HG02981 (cell line): ENCODE measurements at regions not wholly inside any gene's neighbourhood (a gene's known extent, or its start where the extent isn't known, plus 50 kb on each side); places are given as distances from the start of the nearest gene placed in this dataset.
"Not testable (repeated sequence)": the region's sequence is repeated elsewhere in the genome, so short reads cannot be mapped to it uniquely, and the experiment has no call there.

Experiments
- ATAC-seq: cut with Tn5 transposase; IDR thresholded peaks from one replicate; pipeline ENCODE4 v1.9.1; 2021; ENCODE audit warnings: mild to moderate bottlenecking, moderate library complexity; ENCODE audit not compliant: unreplicated experiment

DNA sequence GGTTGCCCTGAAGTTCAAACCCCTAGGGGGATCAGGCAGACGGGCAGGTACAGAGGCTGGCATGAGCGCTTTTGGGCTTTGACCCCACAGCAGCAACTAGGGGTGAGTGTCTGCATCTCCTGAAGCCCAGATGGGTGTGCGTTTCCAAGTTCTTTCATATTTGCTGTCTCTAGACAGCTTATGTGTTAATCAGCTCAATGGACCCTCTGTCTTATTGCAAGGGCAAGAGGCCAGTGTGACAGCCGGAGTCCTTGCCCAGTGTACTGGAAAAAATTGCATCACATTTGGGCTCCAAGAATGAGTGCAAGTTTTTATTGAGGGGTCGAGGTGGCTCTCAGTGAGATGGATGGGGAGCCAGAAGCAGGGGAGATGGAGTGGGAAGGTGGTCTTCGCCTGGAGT, 1863.7 kb upstream of the RAG2 start:
- no peak for ATAC-seq

GRCh38 chr11:38460896-38461295, 1862.9 kb upstream of the RAG2 start:
- no peak for ATAC-seq

GRCh38 chr11:38460429-38460828, 1862.4 kb upstream of the RAG2 start:
- ATAC-seq, result no peak

- no peak for ATAC-seq
Observed at GRCh38 chr11:38456371-38456770, 1858.3 kb upstream of the RAG2 start.

DNA sequence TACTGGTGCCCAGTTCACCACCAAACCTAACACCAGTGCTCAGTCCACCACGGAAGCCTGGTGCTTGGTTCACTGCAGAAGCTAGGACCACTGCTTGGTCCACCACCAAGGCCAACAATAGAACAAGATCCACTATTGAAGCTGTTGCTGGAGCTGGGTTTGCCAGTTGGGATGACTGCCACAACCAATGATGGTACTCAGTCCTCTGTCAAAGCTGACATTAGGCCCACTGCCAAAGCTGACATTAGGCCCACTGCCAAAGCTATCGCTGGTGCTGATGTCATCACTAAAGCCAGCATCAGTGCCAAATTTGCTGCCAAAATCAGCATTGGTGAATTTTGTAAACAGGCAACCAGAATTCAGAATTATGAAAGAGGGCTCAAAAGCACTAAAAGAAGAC, 1850.2 kb upstream of the RAG2 start:
- no peak for ATAC-seq

GRCh38 chr11:38446336-38446735, 1848.3 kb upstream of the RAG2 start:
- ATAC-seq, result no peak

DNA sequence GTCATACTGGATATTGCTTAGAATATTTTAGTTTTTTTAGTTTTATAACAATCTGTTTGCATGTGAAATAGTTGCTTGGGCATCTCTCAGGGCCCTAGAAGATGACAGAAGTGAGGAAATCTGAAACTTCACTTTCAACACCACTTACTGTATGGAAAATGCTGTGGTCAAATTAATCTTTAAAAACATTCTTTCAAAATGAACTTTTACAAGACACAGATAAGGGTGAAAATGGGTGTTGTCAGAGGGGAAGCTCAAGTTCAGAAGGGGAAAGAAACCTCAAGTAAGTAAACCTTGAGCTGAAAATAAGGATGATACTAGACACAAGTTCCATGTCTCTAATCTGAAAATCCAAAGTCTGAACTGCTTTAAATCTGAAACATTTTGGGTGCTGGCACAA, 1840.1 kb upstream of the RAG2 start:
- no peak for ATAC-seq

DNA sequence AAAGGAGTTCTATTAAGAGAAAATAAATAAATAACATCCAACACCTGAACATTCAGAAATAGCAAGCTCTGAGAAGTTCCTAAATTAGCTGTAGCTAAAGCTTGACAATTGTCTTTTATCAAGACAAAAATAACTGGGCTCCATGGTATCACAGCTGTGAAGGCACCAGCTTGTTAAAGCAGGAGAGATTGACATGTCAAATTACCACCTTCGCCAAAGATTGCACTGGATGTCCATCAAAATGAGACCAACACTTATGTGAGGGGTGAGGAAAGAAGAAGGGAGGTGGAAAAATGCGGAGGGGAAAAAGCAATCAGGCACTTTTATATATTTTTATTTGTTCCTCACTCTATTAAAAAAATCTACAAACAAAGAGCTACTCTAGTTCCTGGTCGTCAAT, 1827.5 kb upstream of the RAG2 start:
- ATAC-seq, result no peak

GRCh38 chr11:38423042-38423441, 1825.0 kb upstream of the RAG2 start:
- ATAC-seq, result no peak

GRCh38 chr11:38416141-38416540, 1818.1 kb upstream of the RAG2 start:
- ATAC-seq, result no peak

GRCh38 chr11:38411149-38411548, 1813.1 kb upstream of the RAG2 start:
- no peak for ATAC-seq

GRCh38 chr11:38402063-38402462, 1804.0 kb upstream of the RAG2 start:
- ATAC-seq, result no peak

DNA sequence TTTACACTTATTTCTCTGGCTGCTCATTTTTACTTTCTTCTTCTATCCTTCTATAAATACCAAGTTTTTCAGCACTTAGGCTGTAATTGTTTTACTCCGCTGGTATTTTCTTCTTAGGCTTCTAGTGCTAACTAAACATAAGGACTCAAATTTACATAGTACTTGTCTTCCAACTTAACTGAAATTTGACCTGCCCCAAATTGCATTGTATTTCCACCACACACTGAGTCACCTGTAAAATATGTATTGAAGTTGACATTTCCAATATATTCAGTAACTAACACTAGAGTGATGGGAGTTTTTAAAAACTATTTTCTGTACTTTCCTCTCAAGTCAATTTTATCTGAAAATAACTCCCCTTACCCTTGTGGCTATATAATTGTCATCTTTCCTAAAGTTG, 1794.1 kb upstream of the RAG2 start:
- ATAC-seq, result no peak

- no peak for ATAC-seq
Observed at GRCh38 chr11:38384568-38384967, 1786.5 kb upstream of the RAG2 start.

GRCh38 chr11:38365274-38365673, 1767.2 kb upstream of the RAG2 start:
- no peak for ATAC-seq

GRCh38 chr11:38356255-38356654, 1758.2 kb upstream of the RAG2 start:
- ATAC-seq, result no peak

DNA sequence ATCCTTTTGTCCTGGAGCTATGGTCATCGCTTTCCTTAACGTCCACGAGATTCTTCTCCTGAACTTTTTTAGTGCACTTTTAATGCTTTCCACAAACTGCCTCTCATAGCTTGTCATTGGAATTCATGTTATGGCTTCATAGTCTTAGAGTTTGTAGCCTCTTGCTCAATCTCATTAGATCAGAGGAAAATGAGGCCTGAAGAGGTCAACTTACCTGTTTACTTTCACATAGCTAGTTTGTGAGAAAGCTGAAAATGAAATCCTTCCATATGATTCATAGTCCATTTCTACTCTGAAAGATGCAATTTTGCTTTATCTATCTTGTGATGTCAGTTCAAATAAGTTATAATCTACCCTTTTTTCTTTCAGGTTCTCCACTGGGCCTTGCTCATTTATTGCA, 1747.2 kb upstream of the RAG2 start:
- no peak for ATAC-seq

GRCh38 chr11:38341612-38342011, 1743.6 kb upstream of the RAG2 start:
- ATAC-seq, result not testable (repeated sequence)

GRCh38 chr11:38339835-38340440, 1741.9 kb upstream of the RAG2 start:
- no peak for ATAC-seq

DNA sequence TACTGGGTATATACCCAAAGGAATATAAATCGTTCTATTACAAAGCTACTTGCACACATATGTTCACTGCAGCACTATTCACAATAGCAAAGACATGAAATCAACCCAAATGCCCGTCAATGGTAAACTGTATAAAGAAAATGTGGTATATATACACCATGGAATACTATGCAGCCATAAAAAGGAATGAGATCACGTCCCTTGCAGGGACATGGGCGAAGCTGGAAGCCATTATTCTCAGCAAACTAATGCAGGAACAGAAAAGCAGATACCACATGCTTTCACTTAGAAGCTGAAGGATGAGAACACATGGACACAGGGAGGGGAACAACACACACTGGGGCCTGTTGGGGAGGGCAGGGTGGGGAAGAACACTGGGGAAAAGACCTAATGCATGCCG, 1740.0 kb upstream of the RAG2 start:
- ATAC-seq, result not testable (repeated sequence)

DNA sequence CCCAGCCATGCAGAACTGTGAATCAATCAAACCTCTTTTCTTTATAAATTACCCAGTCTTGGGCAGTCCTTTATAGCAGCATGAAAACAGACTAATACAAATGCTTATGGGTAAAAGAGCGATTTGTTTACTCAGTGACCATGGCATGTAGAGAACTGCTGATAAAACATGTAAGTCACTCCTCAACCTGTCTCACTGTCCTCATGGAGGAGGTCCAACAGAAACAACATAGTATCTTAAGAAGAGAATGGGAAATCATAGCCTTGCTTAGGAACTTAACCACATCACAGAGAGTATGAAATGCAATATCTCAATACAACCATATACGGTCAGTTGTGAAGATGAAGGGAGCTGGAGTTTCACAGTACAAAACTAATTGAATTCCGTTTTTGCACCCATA, 1734.0 kb upstream of the RAG2 start:
- ATAC-seq, result no peak

DNA sequence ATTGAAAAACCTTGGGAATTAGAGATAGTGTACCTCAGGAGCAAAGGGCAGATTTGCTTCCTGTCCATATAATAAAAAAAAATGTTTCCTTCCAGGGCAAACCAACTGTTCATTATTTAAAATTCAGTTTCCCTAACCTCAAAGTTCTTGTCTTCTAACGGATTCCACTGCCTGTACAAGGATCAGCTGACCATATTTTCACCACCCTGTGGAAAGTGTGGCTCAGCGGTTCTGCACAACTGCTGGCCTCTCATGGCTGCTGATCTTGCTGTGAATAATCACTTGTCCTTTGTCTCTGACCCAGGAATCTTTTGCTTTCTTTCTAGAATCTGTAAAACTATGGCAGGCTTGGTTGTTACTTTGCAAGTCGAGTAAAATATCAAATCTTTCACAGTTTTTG, 1732.5 kb upstream of the RAG2 start:
- ATAC-seq, result no peak

DNA sequence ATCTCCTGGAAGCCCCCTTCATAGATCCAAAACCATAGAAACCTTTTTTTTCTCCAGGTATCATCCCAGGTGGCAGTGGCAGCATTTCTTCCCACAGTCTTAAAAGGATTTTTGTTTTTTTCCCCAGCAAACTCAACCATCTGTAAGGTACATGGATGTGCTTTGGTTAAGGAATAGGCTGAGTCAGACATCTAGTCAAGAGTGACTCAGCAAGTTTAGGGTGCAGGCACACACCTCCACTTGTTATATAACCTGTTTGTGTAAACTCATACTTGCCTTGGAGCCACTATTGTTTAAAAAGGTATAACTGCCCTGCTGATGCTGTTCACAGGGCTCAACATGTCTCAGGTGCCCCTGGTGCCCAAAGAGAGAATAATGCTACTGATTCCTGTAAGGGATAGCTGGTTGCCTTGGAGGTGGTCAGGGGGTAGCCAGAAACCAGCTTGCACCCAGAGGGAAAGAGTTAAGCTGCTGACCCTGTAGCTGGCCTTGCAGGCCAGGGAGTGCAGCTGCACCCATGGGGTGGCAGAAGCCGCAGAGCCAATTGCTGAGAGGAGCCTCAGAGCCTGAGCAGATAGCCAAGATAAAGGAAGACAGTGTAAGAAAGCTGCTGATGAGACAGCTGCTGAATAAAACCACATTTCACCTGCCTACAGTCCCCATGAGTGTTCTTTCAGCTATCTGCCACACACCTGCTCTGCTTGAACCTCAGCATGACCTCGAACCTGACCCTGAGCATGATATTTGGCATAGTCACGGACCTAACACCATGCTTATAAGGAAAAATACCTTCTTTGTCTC, 1726.1 kb upstream of the RAG2 start:
- no peak for ATAC-seq
